Endothelial cell of umbilical vein (primary cell): ENCODE measurements at regions not wholly inside any gene's neighbourhood (a gene's known extent, or its start where the extent isn't known, plus 50 kb on each side); places are given as distances from the start of the nearest gene placed in this dataset.

Experiments
- BruUV-seq: library from RNA; stranded (reverse); fragments of 400-500 nt; replicated peaks from 2 replicates; lab custom pipeline; 2021; lab: Mats Ljungman, UMichigan
- CTCF ChIA-PET: fragments of 300-600, 350-600 bp; sonication (Branson Sonifier 250); formaldehyde crosslinking; loops from one replicate; lab custom pipeline; 2021; ENCODE audit warnings: antibody characterized with exemption, inconsistent platforms; lab: Charles Lee
- POLR2A ChIA-PET: fragments of 300-600, 350-600 bp; sonication (Branson Sonifier 250); formaldehyde crosslinking; loops from one replicate; lab custom pipeline; 2021; ENCODE audit warnings: antibody characterized with exemption, inconsistent platforms; lab: Charles Lee
- DNase-seq: peaks from one replicate; pipeline ENCODE4 v3.0.0-alpha.2; 2011; ENCODE audit warnings: low read depth, low spot score
- FAIRE-seq: peaks from 2 replicates; lab custom pipeline; 2011; peaks lifted over from hg19 to GRCh38; lab: Jason Lieb, UNC
- H2AFZ ChIP-seq: 2 replicates; pipeline ENCODE4 v1.6.0; 2012; ENCODE audit warnings: low read depth, low read length, control low read depth, inconsistent platforms
- H3K27ac ChIP-seq: 2 replicates; pipeline ENCODE4 v1.5.1; 2011; ENCODE audit warnings: low read depth, mild to moderate bottlenecking, control low read depth, low read length, moderate library complexity; ENCODE audit not compliant: insufficient read depth
- H3K27me3 ChIP-seq, 2 experiments: 2 replicates each; pipeline versions ENCODE4 v1.6.0 to v1.6.1; 2011; ENCODE audit warnings: low read length in 2 of 2, mixed read lengths in 1 of 2; ENCODE audit not compliant: control insufficient read depth in 2 of 2, insufficient read depth in 2 of 2
- H3K36me3 ChIP-seq, 2 experiments: 2 replicates in 1 of 2; 3 replicates in 1 of 2; pipeline ENCODE4 v1.5.1; 2011; ENCODE audit warnings: low read length in 2 of 2, mild to moderate bottlenecking in 1 of 2, moderate library complexity in 1 of 2; ENCODE audit not compliant: control insufficient read depth in 2 of 2, insufficient read depth in 2 of 2; ENCODE audit errors: extremely low read depth in 1 of 2
- H3K4me1 ChIP-seq: 3 replicates; pipeline ENCODE4 v1.5.1; 2011; ENCODE audit warnings: mild to moderate bottlenecking, low read length; ENCODE audit not compliant: control insufficient read depth, insufficient read depth; ENCODE audit errors: extremely low read depth
- H3K4me2 ChIP-seq: 2 replicates; pipeline ENCODE4 v1.6.1; 2011; ENCODE audit warnings: low read length, control low read depth, mixed read lengths; ENCODE audit not compliant: insufficient read depth
- H3K4me3 ChIP-seq, 3 experiments: fragments of 200-600 bp in 1 of 3; sonication (generic), shearing (Covaris generic) in 1 of 3; replicated peaks in 1 of 3; 2 replicates each; pipeline ENCODE4 v1.5.1; 2011 to 2016; ENCODE audit warnings: control low read depth in 3 of 3, low read length in 3 of 3, mild to moderate bottlenecking in 2 of 3, inconsistent platforms in 1 of 3, low read depth in 1 of 3, moderate library complexity in 1 of 3; ENCODE audit not compliant: insufficient read depth in 1 of 3
- H3K79me2 ChIP-seq: 2 replicates; pipeline ENCODE4 v1.6.0; 2012; ENCODE audit warnings: low read length, inconsistent platforms; ENCODE audit not compliant: control insufficient read depth, insufficient read depth
- H3K9ac ChIP-seq: replicated peaks from 2 replicates; pipeline ENCODE3; 2011; ENCODE audit warnings: low read length, control low read depth; ENCODE audit not compliant: insufficient read depth; ENCODE audit errors: extremely low read depth
- H3K9me1 ChIP-seq: replicated peaks from 3 replicates; pipeline ENCODE4 v1.6.0; 2011; ENCODE audit warnings: mild to moderate bottlenecking, low read length; ENCODE audit not compliant: control insufficient read depth, insufficient read depth; ENCODE audit errors: extremely low read depth
- H3K9me3 ChIP-seq: replicated peaks from 2 replicates; pipeline ENCODE4 v1.5.1; 2012; ENCODE audit warnings: low read length, inconsistent platforms; ENCODE audit not compliant: control insufficient read depth, insufficient read depth
- H4K20me1 ChIP-seq: replicated peaks from 2 replicates; pipeline ENCODE3; 2011; ENCODE audit warnings: mild to moderate bottlenecking, low read length; ENCODE audit not compliant: control insufficient read depth, insufficient read depth; ENCODE audit errors: extremely low read depth
- EZH2 ChIP-seq: IDR thresholded peaks from 2 replicates; pipeline ENCODE4 v1.6.1; 2012; ENCODE audit warnings: borderline replicate concordance, low read depth, mild to moderate bottlenecking, moderate library complexity, low read length, inconsistent platforms; ENCODE audit not compliant: severe bottlenecking
- FOS ChIP-seq: IDR thresholded peaks from 2 replicates; pipeline ENCODE4 v1.6.1; 2011; ENCODE audit warnings: mild to moderate bottlenecking, low read length, moderate library complexity, borderline replicate concordance; ENCODE audit not compliant: insufficient read depth
- GATA2 ChIP-seq: IDR thresholded peaks from 2 replicates; pipeline ENCODE4 v1.7.0; 2011; ENCODE audit warnings: low read depth, mild to moderate bottlenecking, moderate library complexity, mixed read lengths, low read length; ENCODE audit not compliant: insufficient read length, insufficient read depth
- JUN ChIP-seq: IDR thresholded peaks from 2 replicates; pipeline ENCODE4 v1.6.1; 2011; ENCODE audit warnings: borderline replicate concordance, low read depth; ENCODE audit not compliant: insufficient read length, insufficient read depth
- MYC ChIP-seq: IDR thresholded peaks from one replicate; pipeline ENCODE4 v1.6.1; 2011; ENCODE audit warnings: mild to moderate bottlenecking, low read depth, low read length
- POLR2A ChIP-seq: IDR thresholded peaks from 2 replicates; pipeline ENCODE4 v1.6.1; 2012; ENCODE audit warnings: low read depth, mild to moderate bottlenecking, control low read depth, low read length
- POLR2AphosphoS5 ChIP-seq: IDR thresholded peaks from 2 replicates; pipeline ENCODE4 v1.6.1; 2012; ENCODE audit warnings: low read depth, mild to moderate bottlenecking, control low read depth, low read length, moderate library complexity; ENCODE audit not compliant: insufficient read depth
- dilution Hi-C: fragments of 300-500 bp; cut with MboI; formaldehyde crosslinking; loops from one replicate; pipeline ENCODE4 v1.15.0; 2019; ENCODE audit warnings: low sequenced_read_pairs; ENCODE audit not compliant: extremely low pct_ligation_motif_present
- intact Hi-C: fragments of 100-400 bp; cut with micrococcal nuclease; formaldehyde crosslinking; loops from one replicate; pipeline ENCODE4 v1.10.0; 2022
- TF ChIP-seq, protein P1 (sequence below), 2 donors: IDR thresholded peaks; 1 replicate in 1 of 2; 2 replicates in 1 of 2; pipeline ENCODE4 v1.5.1; 2011; ENCODE audit warnings: low read length in 2 of 2, mild to moderate bottlenecking in 2 of 2, moderate library complexity in 2 of 2, control low read depth in 1 of 2, inconsistent platforms in 1 of 2, low read depth in 1 of 2; ENCODE audit not compliant: insufficient read depth in 1 of 2; ENCODE audit errors: extremely low read depth in 1 of 2
- TF ChIP-seq, protein P2 (sequence below): IDR thresholded peaks from 2 replicates; pipeline ENCODE4 v1.6.1; 2011; ENCODE audit not compliant: insufficient read depth, insufficient read length

DNA sequence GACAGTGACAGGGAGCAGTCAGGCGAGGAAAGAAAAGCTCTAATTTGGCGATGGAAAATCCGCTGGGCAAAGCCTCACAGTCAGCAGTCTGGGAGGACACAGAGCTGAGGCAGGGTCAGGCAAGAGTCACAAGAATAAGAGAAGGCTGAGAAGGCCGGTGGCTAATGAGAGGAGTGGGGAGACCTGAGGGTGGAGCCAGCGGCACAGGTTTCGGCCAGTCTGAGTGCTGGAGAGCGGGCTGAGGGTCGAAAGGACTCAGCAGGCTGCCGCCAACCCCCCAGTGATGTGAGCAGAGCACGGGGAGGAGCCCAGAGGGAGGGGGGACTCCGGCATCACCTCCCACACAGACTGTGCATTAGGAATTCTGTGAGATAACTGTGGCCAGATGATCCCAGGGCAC, 500.6 kb upstream of the MYT1L start:
- DNase-seq (no peak), FAIRE-seq (no peak)
- peaks cover 3% of the 10 kb centered on the region for H3K9me3 ChIP-seq
- dilution Hi-C loops = no loop called here
- no peaks in the 10 kb centered on the region for H3K9me1 ChIP-seq
- POLR2A ChIA-PET = no interaction called here
- no peak overlapping the region for H2AFZ ChIP-seq
- H3K79me2 ChIP-seq = no peaks in the 10 kb centered on the region
- H3K36me3 ChIP-seq = no peaks in the 10 kb centered on the region
- no peak overlapping the region for H3K27ac ChIP-seq
- no peak overlapping the region for H3K4me2 ChIP-seq
- no peaks in the 10 kb centered on the region for H3K4me1 ChIP-seq
- no peaks in the 10 kb centered on the region for H3K27me3 ChIP-seq
- TF ChIP-seq POLR2A (no peak), MYC (no peak), GATA2 (no peak), FOS (no peak), POLR2AphosphoS5 (no peak), EZH2 (no peak), JUN (no peak)
- TF ChIP-seq, protein P1, sequence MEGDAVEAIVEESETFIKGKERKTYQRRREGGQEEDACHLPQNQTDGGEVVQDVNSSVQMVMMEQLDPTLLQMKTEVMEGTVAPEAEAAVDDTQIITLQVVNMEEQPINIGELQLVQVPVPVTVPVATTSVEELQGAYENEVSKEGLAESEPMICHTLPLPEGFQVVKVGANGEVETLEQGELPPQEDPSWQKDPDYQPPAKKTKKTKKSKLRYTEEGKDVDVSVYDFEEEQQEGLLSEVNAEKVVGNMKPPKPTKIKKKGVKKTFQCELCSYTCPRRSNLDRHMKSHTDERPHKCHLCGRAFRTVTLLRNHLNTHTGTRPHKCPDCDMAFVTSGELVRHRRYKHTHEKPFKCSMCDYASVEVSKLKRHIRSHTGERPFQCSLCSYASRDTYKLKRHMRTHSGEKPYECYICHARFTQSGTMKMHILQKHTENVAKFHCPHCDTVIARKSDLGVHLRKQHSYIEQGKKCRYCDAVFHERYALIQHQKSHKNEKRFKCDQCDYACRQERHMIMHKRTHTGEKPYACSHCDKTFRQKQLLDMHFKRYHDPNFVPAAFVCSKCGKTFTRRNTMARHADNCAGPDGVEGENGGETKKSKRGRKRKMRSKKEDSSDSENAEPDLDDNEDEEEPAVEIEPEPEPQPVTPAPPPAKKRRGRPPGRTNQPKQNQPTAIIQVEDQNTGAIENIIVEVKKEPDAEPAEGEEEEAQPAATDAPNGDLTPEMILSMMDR (IDR thresholded peaks at IDR 0.05; ENCODE audit: extremely low read depth in 1 of 2, insufficient read depth in 1 of 2, low read depth in 1 of 2, low read length in 2 of 2) = no peak
- TF ChIP-seq, protein P2, sequence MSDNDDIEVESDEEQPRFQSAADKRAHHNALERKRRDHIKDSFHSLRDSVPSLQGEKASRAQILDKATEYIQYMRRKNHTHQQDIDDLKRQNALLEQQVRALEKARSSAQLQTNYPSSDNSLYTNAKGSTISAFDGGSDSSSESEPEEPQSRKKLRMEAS = no peak
- CTCF ChIA-PET = no interaction called here
- no peak overlapping the region for H3K4me3 ChIP-seq
- no peak overlapping the region for H3K9ac ChIP-seq
- no peaks in the 10 kb centered on the region for H4K20me1 ChIP-seq
- no TSS peak for BruUV-seq
- intact Hi-C loops = no loop called here
